GM18870 (cell line): ENCODE measurements at regions not wholly inside any gene's neighbourhood (a gene's known extent, or its start where the extent isn't known, plus 50 kb on each side); places are given as distances from the start of the nearest gene placed in this dataset.

Experiments
- ATAC-seq: cut with Tn5 transposase; IDR thresholded peaks from one replicate; pipeline ENCODE4 v1.9.1; 2021; ENCODE audit warnings: moderate library complexity; ENCODE audit not compliant: unreplicated experiment

- no peak for ATAC-seq
Measured at GRCh38 chr4:12884846-12885796, 599.0 kb downstream of the RAB28 start.

DNA sequence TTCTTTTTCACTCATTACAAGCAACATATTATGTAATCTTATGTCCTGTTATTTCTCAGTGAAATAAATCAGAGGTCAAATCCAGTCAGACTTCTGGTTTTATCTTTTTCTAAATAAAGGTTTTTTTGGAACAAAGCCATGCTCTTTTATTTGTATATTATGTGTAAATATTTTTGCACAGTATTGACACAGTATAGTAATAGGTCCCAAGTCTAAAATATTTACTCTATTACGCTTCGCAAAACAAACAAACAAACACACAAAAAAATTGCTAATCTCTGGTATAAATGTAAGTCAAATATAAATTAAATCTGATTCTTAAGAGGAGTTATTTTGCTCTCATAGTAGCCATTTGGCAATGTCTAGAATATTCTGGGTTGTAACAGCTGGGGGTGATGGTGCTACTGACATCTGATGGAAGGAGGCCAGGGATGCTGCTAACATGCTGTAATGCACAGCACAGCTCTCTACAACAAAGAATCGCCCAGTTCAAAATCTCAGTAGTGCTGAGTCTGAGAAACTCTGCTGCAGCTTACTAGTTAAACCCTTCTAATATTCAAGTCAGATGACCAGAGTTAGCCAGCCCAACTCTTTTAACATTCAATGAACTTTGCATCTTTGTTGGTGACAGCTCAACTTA, 602.1 kb downstream of the RAB28 start:
- ATAC-seq: no peak

- no peak for ATAC-seq
Measured at GRCh38 chr4:12880844-12881243, 603.3 kb downstream of the RAB28 start.

- ATAC-seq: no peak
Measured at GRCh38 chr4:12879496-12879895, 604.6 kb downstream of the RAB28 start.

DNA sequence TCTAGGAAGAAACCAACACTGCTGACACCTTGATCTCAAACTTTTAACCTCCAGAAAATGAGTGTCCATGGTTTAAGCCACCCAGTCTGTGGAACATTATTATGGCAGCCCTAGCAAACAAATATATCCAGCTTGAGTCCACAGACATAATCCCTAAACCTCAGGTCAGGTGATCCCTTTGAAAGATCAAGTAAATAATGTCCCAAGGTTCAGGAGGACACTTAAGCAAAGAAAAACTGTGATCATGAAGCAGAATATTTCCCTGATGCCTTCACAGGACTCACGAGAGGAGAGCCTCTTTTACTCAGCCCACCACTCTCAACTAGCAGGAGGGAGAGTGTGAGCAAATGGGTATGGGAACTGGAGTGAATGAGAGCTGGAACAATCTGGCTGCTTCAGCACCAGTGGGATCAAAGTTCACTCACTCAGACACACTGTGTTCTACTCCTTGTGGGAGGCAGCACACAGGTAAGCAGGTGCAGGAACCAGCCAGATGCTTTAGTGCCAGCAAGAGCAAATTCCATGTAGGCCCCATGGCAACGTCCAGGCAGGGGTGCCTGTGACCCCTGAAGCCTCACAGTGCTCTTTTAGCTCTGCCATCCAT, 608.4 kb downstream of the RAB28 start:
- no peak for ATAC-seq

- ATAC-seq: no peak
Measured at GRCh38 chr4:12873351-12873750, 610.8 kb downstream of the RAB28 start.

DNA sequence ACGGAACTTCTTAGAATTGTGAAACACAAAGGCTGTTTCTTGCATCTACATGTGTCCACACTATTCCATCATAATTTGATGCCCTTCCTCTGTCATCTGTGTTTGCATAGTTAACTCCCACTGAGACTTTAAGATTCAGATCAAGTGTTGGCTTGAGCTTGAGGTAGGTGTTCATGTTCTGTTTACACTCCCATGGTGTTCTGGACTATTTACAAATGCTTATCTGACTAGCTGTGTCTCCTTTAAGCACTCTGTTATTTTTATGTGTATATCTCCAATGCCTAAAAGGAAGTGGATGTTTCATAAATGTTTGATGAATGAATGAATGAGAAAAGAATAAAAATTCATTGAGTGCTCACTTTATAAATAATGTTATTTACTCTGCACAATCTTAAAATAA, 622.7 kb downstream of the RAB28 start:
- ATAC-seq: no peak

DNA sequence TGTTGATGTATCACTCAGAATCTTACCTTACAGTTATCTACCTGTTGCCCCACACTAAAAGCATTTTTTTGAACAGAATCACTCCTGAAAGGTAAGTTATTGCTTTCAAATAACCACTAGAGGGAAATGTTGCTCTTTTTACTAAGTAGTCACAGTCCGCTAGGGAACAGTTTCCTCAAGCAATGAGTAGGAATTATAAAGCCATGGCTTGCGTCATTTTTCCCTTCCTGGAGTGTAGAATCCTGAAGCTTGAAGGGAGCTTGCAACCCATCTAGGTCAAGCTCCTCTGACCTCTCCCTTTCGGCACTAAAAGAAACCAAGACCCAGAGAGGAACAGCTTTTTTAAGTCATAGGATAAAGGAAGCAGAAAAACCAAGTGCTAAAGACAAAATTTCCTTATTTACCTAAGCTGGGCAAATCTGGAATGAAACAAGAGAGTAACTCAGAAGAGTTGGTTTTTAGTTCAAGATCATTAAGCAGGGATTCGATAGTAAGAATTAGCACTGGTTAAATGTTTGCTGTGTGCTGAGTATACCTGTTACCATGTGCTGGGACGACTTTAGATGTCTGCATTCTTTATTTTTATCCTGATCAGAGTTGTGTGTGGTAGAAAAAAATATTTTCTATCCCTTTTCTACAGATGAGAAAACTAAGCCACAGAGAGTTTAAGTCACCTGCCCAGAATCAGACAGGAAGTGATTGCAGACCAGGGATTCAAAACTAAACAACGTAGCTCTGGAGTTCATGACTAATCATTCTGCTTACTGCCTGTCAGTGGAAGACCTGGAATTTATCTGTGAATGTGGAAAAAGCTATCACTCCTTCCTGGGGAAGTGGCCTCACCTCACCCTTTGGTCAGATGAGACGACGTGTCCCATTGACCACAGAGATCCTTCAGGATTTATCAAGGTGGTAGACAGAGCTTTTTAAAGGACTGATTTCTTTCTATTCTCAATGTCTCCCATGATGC, 631.5 kb downstream of the RAB28 start:
- no peak for ATAC-seq

- ATAC-seq: no peak
Measured at GRCh38 chr4:12846368-12846767, 637.8 kb downstream of the RAB28 start.

GRCh38 chr4:12844141-12844540, 640.0 kb downstream of the RAB28 start:
- ATAC-seq: no peak

DNA sequence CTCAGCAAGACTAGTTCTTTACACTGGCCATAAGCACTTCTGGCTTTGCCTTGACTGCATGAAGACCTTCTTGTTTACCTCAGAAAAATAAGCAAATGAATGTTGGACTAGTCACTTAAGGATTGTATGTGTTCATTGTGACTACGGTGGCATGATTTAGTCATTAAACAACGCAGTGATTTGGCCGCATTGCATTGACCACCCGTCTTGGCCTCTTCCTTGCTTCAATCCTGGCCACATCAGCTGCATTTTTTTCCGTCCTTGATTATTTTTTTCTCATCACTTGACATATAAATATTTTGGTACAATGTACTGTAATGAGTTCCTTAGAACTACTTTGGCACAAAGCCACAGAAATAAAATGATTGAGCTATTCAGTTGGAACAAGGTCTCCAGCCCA, 656.2 kb downstream of the RAB28 start:
- no peak for ATAC-seq

DNA sequence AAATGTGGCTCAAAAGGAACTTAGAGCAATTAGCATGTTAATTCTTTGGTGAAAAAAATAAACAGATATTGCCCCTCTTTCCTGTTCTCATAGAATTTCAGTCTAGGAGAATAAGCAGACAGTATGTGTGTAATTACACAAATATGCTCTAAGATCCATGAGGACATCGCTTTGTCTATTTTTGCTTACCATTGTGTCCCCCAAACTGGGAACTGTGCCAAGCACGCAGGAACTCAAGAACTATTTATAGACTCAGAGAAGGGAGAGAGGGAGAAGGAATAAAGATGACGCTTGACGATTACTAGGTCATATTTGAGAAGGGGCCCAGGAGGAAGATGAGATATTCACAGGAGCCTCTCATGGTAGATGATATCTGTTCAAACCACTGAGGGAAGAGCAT, 692.6 kb downstream of the RAB28 start:
- no peak for ATAC-seq

DNA sequence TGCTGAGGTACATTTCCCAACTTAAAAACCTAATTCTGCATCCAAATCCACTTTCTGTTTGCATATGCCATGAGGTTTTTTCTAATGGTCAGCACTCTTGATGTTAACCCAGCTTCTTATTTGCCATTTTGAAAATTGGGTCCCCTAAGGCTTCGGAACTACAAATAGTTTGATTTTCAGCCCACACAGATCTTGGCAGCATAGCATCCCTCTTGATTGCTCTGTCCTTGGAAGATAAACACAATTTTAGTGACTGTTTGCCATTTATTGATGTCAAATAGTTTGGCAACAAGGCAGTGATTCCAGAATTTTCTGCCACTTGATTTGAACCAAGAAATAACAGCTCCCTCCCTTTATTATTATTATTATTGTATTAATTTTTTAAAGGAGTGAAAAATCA, 696.9 kb downstream of the RAB28 start:
- ATAC-seq: no peak

DNA sequence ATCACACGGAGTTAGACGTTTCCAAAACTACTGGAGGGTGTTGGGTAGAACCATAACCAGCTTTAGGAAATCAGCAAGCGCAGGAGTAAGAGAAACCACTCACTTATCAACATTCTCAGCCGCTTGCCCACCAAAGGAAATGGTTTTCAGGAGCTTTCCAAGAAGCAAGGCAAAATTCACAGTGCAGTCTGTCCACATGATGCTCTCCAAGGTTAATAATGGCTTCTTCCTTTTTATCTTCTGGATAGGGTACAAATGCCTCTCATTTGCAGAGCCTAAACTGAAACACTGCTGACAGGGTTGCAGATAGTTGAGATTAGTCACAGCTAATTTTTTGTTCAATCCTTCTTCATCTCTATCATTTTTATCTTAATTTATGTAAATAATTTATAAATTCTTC, 705.4 kb downstream of the RAB28 start:
- no peak for ATAC-seq

- ATAC-seq: no peak
Measured at GRCh38 chr4:12778191-12778590, 705.9 kb downstream of the RAB28 start.

- no peak for ATAC-seq
Measured at GRCh38 chr4:12770351-12770750, 713.8 kb downstream of the RAB28 start.

GRCh38 chr4:12761694-12762093, 722.4 kb downstream of the RAB28 start:
- ATAC-seq: no peak

GRCh38 chr4:12747154-12747553, 737.0 kb downstream of the RAB28 start:
- no peak for ATAC-seq

DNA sequence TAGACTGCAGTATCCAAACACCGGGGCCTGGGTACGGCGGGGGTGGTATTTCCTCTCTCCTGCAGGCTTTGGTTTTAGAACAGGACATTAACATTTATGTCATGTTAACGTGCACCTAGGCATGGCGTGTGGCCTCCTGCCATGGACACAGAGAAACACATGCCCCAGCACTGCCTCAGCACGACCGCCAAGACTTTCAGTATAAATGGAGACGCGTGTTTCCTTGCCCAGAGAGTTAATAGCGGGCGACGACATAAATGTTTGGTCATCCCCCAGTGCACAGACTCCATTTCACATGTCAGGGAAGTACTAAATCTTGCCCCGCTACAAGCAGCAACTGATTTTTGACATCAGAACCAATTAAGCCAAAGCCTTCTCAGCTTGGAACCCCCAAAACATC, 737.9 kb downstream of the RAB28 start:
- no peak for ATAC-seq

DNA sequence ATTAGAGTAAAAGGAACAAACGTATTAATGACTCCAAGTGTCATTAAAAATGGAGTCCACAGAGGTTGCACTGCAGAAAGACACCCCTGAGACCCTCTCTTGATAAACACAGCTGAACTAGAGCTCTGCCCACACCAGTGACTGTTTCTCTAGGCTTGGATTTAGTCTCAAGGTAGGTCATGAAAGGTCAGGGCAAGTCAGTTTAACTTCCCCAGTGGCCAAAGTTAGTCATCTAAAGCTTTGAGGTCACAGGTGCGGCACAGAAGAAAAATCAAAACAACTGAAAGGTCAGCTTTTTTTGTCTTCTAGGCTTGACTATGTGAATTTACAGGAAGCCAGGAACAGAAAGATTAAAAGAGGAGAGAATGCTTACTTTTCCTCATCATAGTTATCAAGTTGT, 749.6 kb downstream of the RAB28 start:
- no peak for ATAC-seq

DNA sequence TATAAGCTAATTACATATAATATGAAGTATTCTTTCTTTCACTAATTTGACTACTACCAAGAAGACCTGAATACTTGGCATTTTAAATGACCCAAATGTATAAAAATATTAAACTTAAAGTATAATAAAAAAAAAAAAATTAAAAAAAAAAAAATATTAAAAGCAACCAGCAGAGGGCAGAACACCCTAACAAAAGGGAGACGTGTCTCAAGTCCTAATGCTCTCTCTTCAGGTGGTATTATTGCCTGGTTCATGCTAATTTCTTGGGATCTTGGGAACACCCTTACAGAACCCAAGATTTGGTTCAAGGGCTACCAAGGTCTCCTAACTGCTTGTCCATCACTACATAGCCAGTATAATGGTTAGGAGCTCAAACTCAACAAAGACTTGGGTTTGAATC, 754.8 kb downstream of the RAB28 start:
- ATAC-seq: peak; percentile 41
